ENCODE measurements at regions not wholly inside any gene's neighbourhood (a gene's known extent, or its start where the extent isn't known, plus 50 kb on each side); places are given as distances from the start of the nearest gene placed in this dataset.

GRCh38 chr4:31905363-31905762 lies 1185.2 kb downstream of the PCDH7 start:
- Mint-ChIP-seq H3K9me3 (peaks cover 9% of the 10 kb centered on the region), H3K36me3 (ENCODE audit: low read depth) (no peaks in the 10 kb centered on the region), H3K27me3 (ENCODE audit: low read depth) (peaks cover 4% of the 10 kb centered on the region), H3K4me1 (peaks cover 5% of the 10 kb centered on the region), H3K27ac (no peak overlapping the region), H3K4me3 (no peak overlapping the region)
- no peak for TF ChIP-seq CTCF (IDR thresholded peaks at IDR 0.05; ENCODE audit: unreplicated experiment in 3 of 3)

GRCh38 chr4:31908261-31908660 lies 1188.1 kb downstream of the PCDH7 start:
- no peaks in the 10 kb centered on the region for H3K4me1 Mint-ChIP-seq
- H3K4me3 Mint-ChIP-seq = no peak overlapping the region
- H3K36me3 Mint-ChIP-seq (ENCODE audit: low read depth) = no peaks in the 10 kb centered on the region
- H3K27me3 Mint-ChIP-seq (ENCODE audit: low read depth) = peaks cover 4% of the 10 kb centered on the region
- peak overlapping the region in 1 of 3 experiments; percentile 66 for H3K27ac Mint-ChIP-seq
- no peak for TF ChIP-seq CTCF (IDR thresholded peaks at IDR 0.05; ENCODE audit: unreplicated experiment in 3 of 3)
- peaks cover 9% of the 10 kb centered on the region for H3K9me3 Mint-ChIP-seq

- Mint-ChIP-seq H3K9me3 (peaks cover 10% of the 10 kb centered on the region), H3K4me1 (no peaks in the 10 kb centered on the region), H3K36me3 (ENCODE audit: low read depth) (no peaks in the 10 kb centered on the region), H3K27ac (peak overlapping the region in 1 of 3 experiments; percentile 66), H3K27me3 (ENCODE audit: low read depth) (peaks cover 3% of the 10 kb centered on the region), H3K4me3 (no peak overlapping the region)
- TF ChIP-seq CTCF (IDR thresholded peaks at IDR 0.05; ENCODE audit: unreplicated experiment in 3 of 3) = no peak
Observed at GRCh38 chr4:31917334-31917733, 1197.2 kb downstream of the PCDH7 start.

- Mint-ChIP-seq H3K36me3 (ENCODE audit: low read depth) (no peaks in the 10 kb centered on the region), H3K27me3 (ENCODE audit: low read depth) (peaks cover 3% of the 10 kb centered on the region), H3K4me1 (no peaks in the 10 kb centered on the region), H3K9me3 (peaks cover 10% of the 10 kb centered on the region), H3K4me3 (no peak overlapping the region), H3K27ac (no peak overlapping the region)
- no peak for TF ChIP-seq CTCF (IDR thresholded peaks at IDR 0.05; ENCODE audit: unreplicated experiment in 3 of 3)
Observed at GRCh38 chr4:31918891-31919290, 1198.7 kb downstream of the PCDH7 start.

GRCh38 chr4:31923634-31924033 lies 1203.5 kb downstream of the PCDH7 start:
- no peaks in the 10 kb centered on the region for H3K36me3 Mint-ChIP-seq (ENCODE audit: low read depth)
- no peaks in the 10 kb centered on the region for H3K4me1 Mint-ChIP-seq
- H3K27me3 Mint-ChIP-seq (ENCODE audit: low read depth) = peaks cover 3% of the 10 kb centered on the region
- no peak for TF ChIP-seq CTCF (IDR thresholded peaks at IDR 0.05; ENCODE audit: unreplicated experiment in 3 of 3)
- no peak overlapping the region for H3K27ac Mint-ChIP-seq
- H3K9me3 Mint-ChIP-seq = peaks cover 8% of the 10 kb centered on the region
- no peak overlapping the region for H3K4me3 Mint-ChIP-seq

GRCh38 chr4:31929676-31930345 lies 1209.6 kb downstream of the PCDH7 start:
- no peaks in the 10 kb centered on the region for H3K27me3 Mint-ChIP-seq (ENCODE audit: low read depth)
- TF ChIP-seq CTCF (IDR thresholded peaks at IDR 0.05; ENCODE audit: unreplicated experiment in 3 of 3) = no peak
- no peaks in the 10 kb centered on the region for H3K4me1 Mint-ChIP-seq
- H3K27ac Mint-ChIP-seq = no peak overlapping the region
- H3K4me3 Mint-ChIP-seq = no peak overlapping the region
- H3K9me3 Mint-ChIP-seq = peaks cover 10% of the 10 kb centered on the region
- no peaks in the 10 kb centered on the region for H3K36me3 Mint-ChIP-seq (ENCODE audit: low read depth)

Data from nephron (organoid).